ENCODE measurements at regions not wholly inside any gene's neighbourhood (a gene's known extent, or its start where the extent isn't known, plus 50 kb on each side); places are given as distances from the start of the nearest gene placed in this dataset.

DNA sequence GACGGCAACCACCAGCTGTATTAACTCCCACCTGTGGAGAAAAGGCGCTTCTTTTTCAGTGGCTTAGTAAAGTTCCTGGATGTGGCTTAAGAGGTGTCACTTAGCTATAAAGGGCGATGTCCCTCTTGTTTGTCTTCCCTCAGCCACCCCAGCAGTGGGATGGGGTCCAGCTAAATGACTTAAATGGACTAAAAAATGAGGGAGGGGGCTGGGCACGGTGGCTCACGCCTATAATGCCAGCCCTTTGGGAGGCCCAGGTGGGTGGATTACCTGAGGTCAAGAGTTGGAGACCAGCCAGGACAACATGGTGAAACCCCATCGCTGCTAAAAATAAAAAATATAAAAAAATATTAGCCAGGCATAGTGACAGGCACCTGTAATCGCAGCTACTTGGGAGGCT is 667.5 kb upstream of the RBFOX1 start:
- no peaks in the 10 kb centered on the region for H3K9me3 Mint-ChIP-seq
- H3K4me3 Mint-ChIP-seq: no peak overlapping the region
- no peaks in the 10 kb centered on the region for H3K4me1 Mint-ChIP-seq
- no peak overlapping the region for H3K27ac Mint-ChIP-seq
- H3K27me3 Mint-ChIP-seq: no peaks in the 10 kb centered on the region
- no peaks in the 10 kb centered on the region for H3K36me3 Mint-ChIP-seq

DNA sequence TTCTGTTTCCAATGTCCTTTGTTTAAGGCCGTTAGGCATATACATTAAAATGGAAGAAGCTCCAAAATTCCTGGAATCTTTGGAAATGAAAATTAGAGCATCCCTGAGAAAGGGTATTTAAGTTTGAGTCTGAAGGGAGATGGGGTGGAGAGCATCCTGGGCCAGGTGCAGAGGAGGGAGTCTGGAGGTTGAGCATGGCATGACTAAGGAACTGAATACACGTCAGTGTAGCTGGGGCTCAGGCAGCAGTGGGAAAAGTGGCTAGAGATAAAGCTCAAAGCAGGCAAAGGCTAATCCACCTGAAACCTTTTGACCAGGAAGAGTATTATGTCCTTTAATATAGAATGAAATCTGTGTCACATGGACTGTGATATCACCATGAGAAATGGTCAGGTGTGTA is 669.0 kb upstream of the RBFOX1 start:
- Mint-ChIP-seq H3K4me1 (no peaks in the 10 kb centered on the region), H3K27me3 (no peaks in the 10 kb centered on the region), H3K36me3 (no peaks in the 10 kb centered on the region), H3K4me3 (no peak overlapping the region), H3K27ac (no peak overlapping the region), H3K9me3 (no peaks in the 10 kb centered on the region)

DNA sequence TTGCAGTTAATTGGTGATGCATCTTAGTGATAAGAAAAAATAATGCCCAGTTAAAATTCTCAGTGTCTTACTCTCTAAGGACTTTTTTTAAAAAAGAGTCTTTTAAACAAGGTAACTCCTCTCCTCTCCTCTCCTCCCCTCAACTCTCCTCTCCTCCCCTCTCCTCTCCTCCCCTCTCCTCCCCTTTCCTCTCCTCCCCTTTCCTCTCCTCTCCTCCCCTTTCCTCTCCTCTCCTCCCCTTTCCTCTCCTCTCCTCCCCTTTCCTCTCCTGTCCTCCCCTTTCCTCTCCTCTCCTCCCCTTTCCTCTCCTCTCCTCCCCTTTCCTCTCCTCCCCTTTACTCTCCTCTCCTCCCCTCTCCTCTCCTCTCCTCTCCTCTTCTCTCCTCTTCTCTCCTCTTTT is 675.9 kb upstream of the RBFOX1 start:
- no peaks in the 10 kb centered on the region for H3K36me3 Mint-ChIP-seq
- H3K4me3 Mint-ChIP-seq: no peak overlapping the region
- no peak overlapping the region for H3K27ac Mint-ChIP-seq
- no peaks in the 10 kb centered on the region for H3K9me3 Mint-ChIP-seq
- no peaks in the 10 kb centered on the region for H3K4me1 Mint-ChIP-seq
- H3K27me3 Mint-ChIP-seq: no peaks in the 10 kb centered on the region

DNA sequence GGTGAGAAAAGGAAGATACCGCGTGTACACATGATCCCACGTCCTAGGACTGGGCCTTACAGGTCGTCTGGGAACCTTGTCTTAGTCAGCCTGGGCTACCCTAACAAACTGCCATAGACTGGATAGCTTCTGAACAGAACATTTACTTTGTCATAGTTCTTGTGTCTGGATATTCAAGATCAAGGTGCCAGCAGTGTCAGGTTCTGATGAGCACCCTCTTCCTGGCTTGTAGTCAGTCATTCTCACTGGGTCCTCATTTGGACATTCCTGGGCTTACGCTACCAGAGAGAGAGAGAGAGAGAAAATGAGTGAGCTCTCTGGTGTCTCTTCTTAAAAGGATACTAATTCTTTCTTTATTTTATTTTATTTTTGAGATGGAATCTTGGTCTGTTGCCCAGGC is 685.8 kb upstream of the RBFOX1 start:
- Mint-ChIP-seq H3K36me3 (no peaks in the 10 kb centered on the region), H3K9me3 (no peaks in the 10 kb centered on the region), H3K27ac (no peak overlapping the region), H3K4me1 (peaks cover 6% of the 10 kb centered on the region), H3K27me3 (peaks cover 6% of the 10 kb centered on the region), H3K4me3 (no peak overlapping the region)

DNA sequence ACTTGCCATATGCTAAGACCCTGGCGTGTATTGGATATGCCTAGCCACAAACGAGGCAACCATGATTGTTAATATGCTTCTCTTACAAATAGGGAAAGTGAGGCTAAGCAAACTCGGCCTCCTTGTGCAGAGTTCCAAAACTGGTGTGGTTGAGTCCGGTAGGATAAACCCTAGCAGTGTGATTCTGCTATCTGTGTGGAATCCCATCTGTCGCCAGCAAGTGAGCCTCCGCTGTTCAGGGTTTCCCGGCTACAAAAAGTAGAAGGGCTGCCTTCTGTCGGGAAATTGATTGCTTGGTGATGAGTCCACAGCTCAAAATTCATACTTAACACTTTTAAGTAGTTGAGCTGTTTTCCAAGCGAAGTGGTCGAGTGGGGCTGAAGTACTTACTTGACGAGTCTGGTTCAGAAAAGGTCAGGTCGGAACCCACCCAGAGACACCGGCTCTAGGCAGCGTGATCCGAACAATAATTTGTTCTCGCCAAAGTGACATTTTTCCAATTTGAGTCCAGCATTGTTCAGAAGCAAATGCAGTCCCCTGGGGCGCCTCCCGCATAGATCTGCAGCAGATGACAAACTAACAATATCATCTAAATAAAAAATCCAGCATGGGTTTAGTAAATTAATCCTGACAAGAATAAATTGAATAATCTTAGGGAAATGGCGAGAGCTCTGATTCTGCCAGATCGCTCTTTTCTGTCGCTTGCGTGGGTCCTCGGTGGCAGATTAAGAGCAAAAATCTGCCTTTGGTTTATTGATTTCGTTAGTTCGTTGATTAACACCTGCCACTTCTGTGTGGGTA is 686.7 kb upstream of the RBFOX1 start:
- H3K4me1 Mint-ChIP-seq: peaks cover 6% of the 10 kb centered on the region

DNA sequence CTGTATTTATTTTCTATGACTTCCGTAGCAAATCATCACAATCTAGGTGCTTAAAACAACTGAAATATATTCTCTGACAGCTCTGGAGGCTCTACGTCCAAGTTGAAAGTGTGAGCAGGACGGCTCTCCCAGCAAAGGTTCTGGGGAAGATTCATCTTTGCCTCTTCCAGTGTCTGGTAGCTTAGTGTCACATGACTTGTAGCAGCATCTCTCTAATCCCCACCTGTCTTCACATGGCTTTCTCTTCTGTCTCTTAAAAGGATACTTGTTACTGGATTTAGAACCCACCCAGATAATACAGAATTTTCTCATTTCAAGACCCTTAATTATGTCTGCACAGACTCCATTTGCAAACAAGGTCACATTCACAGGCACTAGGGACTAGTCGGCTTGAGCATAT is 687.7 kb upstream of the RBFOX1 start:
- H3K9me3 Mint-ChIP-seq: no peaks in the 10 kb centered on the region
- H3K4me1 Mint-ChIP-seq: peaks cover 6% of the 10 kb centered on the region
- H3K36me3 Mint-ChIP-seq: no peaks in the 10 kb centered on the region
- H3K27ac Mint-ChIP-seq: no peak overlapping the region
- H3K27me3 Mint-ChIP-seq: peaks cover 9% of the 10 kb centered on the region
- no peak overlapping the region for H3K4me3 Mint-ChIP-seq

More for the DNA sequence above, 686.7 kb upstream of the RBFOX1 start:
- Mint-ChIP-seq H3K27ac (no peak overlapping the region), H3K4me3 (no peak overlapping the region), H3K27me3 (peaks cover 9% of the 10 kb centered on the region), H3K36me3 (no peaks in the 10 kb centered on the region), H3K9me3 (no peaks in the 10 kb centered on the region)

DNA sequence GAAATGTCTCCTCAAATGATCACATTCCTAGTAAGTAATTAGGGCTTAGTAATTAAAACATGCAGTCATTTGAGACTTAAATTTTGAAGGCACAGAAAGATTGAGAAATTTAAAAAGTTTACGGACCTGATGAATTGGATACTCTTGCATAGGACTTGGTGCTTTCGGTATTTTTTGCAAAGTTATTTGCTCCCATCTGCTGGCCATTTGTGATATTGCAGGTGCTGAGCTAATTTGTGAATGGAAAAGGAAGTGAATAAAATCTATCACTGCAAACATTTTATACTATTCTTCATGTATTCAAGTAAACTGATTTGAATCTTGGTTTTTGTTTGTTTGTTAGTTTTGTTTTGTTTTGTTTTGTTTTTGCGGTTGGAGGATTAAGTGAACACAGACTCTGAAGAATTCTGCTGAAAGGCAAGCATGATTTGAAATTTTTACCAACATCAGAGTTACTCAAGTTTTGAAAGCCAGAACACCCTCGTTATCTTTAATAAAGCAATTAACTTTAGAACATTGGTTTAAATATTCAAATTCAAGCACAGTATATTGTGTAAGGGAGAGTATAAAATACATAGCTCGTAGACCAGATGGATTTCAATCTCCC is 689.5 kb upstream of the RBFOX1 start:
- H3K9me3 Mint-ChIP-seq: no peaks in the 10 kb centered on the region

DNA sequence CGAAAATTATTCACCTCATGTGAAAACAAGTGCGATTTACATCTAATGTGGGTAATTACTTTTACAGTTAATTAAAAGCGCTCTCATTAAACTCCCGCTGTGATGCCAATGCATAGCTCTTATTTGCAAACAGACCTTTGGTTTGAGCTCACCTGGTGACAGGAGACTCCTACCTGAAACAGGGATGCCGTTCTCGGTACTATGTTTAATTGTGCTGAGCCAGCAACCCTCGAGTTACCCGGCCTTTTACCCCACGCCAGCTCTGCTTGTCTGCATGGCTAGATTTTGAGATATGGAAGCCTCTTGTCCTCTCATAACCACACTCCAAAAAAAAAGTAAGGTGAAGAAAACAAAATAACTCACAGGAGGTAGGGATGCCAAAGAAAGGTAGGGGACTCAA is 690.4 kb upstream of the RBFOX1 start:
- Mint-ChIP-seq H3K9me3 (no peaks in the 10 kb centered on the region), H3K4me3 (no peak overlapping the region), H3K4me1 (peaks cover 6% of the 10 kb centered on the region), H3K27me3 (peaks cover 10% of the 10 kb centered on the region), H3K27ac (no peak overlapping the region), H3K36me3 (no peaks in the 10 kb centered on the region)

More for the DNA sequence above, 689.5 kb upstream of the RBFOX1 start:
- Mint-ChIP-seq H3K27ac (no peak overlapping the region), H3K4me1 (peaks cover 6% of the 10 kb centered on the region), H3K36me3 (no peaks in the 10 kb centered on the region), H3K4me3 (no peak overlapping the region), H3K27me3 (peaks cover 10% of the 10 kb centered on the region)

DNA sequence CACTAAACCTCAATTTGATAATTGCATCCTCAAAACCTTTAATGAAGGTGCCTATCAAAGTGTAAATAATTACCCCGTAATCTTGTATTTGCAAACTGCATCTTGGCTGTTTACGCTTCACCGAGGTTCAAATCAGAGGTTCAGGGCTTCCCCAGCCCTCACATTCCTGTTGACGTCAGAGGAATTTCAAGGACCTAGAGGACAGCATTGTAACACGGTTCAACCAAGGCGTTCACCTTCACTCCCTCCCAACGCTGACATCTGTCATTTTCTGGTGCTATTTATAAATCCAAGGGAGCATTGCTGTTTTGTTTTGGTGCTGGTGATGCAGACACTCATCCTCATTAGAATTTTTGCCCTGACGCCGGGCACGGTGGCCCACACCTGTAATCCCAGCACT is 691.6 kb upstream of the RBFOX1 start:
- peaks cover 6% of the 10 kb centered on the region for H3K4me1 Mint-ChIP-seq
- H3K27me3 Mint-ChIP-seq: peaks cover 10% of the 10 kb centered on the region
- H3K4me3 Mint-ChIP-seq: no peak overlapping the region
- no peak overlapping the region for H3K27ac Mint-ChIP-seq
- H3K36me3 Mint-ChIP-seq: no peaks in the 10 kb centered on the region
- H3K9me3 Mint-ChIP-seq: no peaks in the 10 kb centered on the region

DNA sequence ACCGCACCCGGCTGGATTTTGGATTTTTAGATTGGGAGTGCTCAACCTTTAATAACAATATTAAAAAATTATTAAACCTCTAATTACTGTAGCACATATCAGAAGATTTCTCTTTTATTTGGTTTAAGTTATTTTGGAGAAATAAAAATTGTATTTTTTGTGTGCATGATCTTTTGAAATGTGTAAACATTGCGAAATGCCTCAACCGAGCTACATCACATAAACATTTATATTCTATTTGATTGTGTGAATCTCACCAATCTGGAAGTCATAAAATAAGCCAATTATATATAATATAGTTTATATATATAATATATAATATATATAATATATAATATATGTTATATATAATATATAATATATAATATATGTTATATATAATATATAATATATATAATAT is 696.2 kb upstream of the RBFOX1 start:
- Mint-ChIP-seq H3K27ac (no peak overlapping the region), H3K36me3 (no peaks in the 10 kb centered on the region), H3K9me3 (no peaks in the 10 kb centered on the region), H3K27me3 (peaks cover 3% of the 10 kb centered on the region), H3K4me1 (no peaks in the 10 kb centered on the region), H3K4me3 (no peak overlapping the region)

DNA sequence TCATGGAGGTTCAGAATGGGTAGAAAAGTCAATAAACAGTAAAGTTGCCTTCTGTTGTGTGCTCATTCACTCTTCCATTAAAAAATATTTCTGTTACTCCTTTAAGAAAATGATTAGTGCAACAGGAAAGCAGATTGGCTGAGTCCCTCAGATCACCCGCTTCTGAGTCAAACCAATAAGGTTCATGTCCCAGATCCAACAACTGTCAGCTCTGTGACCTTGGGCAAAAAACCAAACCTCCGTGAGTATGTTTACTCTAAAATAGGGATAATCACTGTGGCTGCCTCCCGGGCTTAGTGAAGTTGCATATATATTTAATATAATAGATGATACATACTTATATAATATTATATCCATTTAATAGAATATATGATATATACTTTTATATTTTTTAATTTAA is 698.5 kb upstream of the RBFOX1 start:
- H3K4me3 Mint-ChIP-seq: no peak overlapping the region
- H3K9me3 Mint-ChIP-seq: no peaks in the 10 kb centered on the region
- no peaks in the 10 kb centered on the region for H3K36me3 Mint-ChIP-seq
- H3K27ac Mint-ChIP-seq: no peak overlapping the region
- no peaks in the 10 kb centered on the region for H3K27me3 Mint-ChIP-seq
- no peaks in the 10 kb centered on the region for H3K4me1 Mint-ChIP-seq

DNA sequence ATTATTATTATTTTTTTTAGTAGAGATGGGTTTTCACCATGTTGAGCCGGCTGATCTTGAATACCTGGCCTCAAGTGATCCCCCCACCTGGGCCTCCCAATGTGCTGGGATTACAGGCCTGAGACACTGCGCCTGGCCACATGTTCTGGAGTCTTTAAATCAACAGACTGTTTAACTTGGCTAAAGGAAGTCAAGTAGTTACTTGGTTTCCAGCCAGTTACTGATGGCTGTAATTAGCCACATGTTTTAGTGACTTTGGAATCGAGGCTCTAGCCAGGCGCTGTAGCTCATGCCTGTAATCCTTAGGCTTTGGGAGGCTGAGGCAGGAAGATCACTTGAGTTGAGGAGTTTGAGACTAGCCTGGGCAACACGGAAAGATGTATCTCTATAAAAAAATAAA is 699.2 kb upstream of the RBFOX1 start:
- no peaks in the 10 kb centered on the region for H3K4me1 Mint-ChIP-seq
- no peak overlapping the region for H3K4me3 Mint-ChIP-seq
- no peaks in the 10 kb centered on the region for H3K27me3 Mint-ChIP-seq
- H3K27ac Mint-ChIP-seq: no peak overlapping the region
- no peaks in the 10 kb centered on the region for H3K36me3 Mint-ChIP-seq
- no peaks in the 10 kb centered on the region for H3K9me3 Mint-ChIP-seq

DNA sequence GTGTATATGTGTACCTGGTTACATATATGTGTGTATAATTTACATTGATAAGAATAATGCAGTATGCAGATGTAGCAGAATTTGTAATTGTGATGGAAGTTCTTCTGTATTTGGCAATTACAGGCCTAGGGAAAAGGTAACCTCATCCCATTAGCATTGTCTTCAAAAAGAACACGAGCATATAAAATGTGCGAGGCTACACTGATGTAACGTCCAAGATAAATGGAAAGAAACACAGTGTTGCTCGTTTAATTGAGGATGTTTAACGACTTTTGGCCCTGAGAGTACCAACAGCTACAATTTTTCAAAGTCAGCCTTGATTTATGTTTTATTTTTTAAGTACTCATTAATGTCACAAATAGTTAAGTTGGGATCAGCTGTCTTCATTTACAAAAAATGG is 703.5 kb upstream of the RBFOX1 start:
- no peaks in the 10 kb centered on the region for H3K36me3 Mint-ChIP-seq
- peaks cover 4% of the 10 kb centered on the region for H3K9me3 Mint-ChIP-seq
- no peak overlapping the region for H3K27ac Mint-ChIP-seq
- no peaks in the 10 kb centered on the region for H3K4me1 Mint-ChIP-seq
- no peak overlapping the region for H3K4me3 Mint-ChIP-seq
- H3K27me3 Mint-ChIP-seq: peaks cover 2% of the 10 kb centered on the region

DNA sequence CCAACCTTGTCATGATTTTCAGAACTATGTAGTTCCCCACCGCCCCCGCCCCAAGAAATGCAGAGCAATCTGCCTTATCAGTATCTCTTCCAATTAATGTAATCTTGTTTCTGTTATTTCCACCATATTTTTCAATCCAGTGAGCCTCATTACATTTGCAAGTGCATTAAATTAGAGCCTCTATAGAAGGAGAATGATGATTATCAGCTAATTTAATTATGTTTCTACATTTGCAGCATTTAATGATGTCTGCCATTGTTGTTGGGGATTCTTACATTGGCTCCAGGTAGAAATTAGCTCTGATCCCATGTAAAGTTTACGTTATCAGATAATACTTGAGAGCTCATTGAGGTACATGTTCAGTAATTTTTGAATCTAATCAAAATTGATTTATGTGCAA is 707.0 kb upstream of the RBFOX1 start:
- peaks cover 7% of the 10 kb centered on the region for H3K9me3 Mint-ChIP-seq
- no peak overlapping the region for H3K27ac Mint-ChIP-seq
- no peaks in the 10 kb centered on the region for H3K4me1 Mint-ChIP-seq
- peaks cover 2% of the 10 kb centered on the region for H3K27me3 Mint-ChIP-seq
- no peak overlapping the region for H3K4me3 Mint-ChIP-seq
- H3K36me3 Mint-ChIP-seq: no peaks in the 10 kb centered on the region

DNA sequence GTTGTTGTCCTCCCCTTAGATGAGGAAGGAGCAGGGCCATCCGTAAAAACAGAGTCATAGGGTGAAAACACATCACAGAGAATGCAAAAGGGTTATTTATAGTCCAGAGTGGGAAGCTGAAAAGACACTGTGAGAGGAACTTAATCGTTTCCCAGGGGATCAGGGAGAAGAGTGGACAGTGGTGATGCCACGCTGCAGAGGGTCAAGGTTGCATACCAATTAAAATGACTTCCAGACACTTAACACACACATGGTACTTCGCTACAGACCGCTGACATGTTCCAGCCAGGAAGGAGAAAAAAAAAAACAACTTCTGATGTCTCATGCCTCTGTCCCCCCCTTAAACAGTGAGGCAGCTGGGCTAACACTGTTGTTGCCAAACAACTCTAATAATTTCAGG is 713.8 kb upstream of the RBFOX1 start:
- Mint-ChIP-seq H3K27ac (no peak overlapping the region), H3K27me3 (no peaks in the 10 kb centered on the region), H3K9me3 (peaks cover 11% of the 10 kb centered on the region), H3K4me1 (no peaks in the 10 kb centered on the region), H3K36me3 (no peaks in the 10 kb centered on the region), H3K4me3 (no peak overlapping the region)

DNA sequence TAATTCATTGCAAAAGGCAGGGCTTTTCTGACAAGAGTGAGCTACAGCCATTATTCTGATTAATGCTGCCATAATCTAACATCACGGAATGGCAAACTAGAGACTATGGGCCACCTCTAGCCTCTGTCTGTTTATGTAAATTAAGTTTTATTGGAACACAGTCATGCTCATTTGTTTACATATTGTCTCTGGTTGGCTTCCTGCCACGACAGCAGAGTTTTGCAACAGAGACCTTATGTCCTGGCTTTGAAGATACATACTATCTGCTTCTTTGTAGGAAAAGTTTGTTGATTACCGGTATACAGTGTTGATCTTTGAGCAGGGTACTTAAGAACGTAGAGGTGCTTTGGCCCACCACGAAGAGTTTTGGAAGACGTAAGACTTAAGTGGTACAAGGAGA is 715.9 kb upstream of the RBFOX1 start:
- Mint-ChIP-seq H3K4me1 (no peaks in the 10 kb centered on the region), H3K9me3 (peaks cover 15% of the 10 kb centered on the region), H3K36me3 (no peaks in the 10 kb centered on the region), H3K27ac (no peak overlapping the region), H3K4me3 (no peak overlapping the region), H3K27me3 (no peaks in the 10 kb centered on the region)

DNA sequence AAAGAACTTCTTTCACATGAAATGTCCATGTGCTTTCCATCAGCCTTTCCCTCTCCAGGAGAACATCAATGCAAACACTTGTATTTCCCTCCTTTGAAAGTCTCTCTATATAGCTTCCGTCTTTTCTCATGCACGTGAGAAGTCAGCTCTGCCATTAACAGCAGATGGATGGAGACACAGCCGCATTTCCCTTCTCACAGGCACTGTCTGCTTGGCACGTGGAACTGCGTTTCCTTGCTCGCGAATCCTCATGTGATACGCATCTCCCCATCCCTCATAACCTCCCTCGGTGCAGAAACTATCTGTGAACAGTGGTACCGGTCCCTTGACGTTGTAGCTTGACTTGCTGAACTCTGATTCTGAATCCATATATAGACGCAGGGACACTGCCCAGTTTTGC is 717.0 kb upstream of the RBFOX1 start:
- Mint-ChIP-seq H3K36me3 (no peaks in the 10 kb centered on the region), H3K27me3 (no peaks in the 10 kb centered on the region), H3K9me3 (peaks cover 15% of the 10 kb centered on the region), H3K4me1 (no peaks in the 10 kb centered on the region), H3K4me3 (no peak overlapping the region), H3K27ac (no peak overlapping the region)

All from activated naive CD4-positive, alpha-beta T cell treated with anti-CD3 and anti-CD28 coated beads, Interleukin-2, amount 50 U/mL, for 24 hours (primary cell).